ENCODE measurements at regions not wholly inside any gene's neighbourhood (a gene's known extent, or its start where the extent isn't known, plus 50 kb on each side); places are given as distances from the start of the nearest gene placed in this dataset.

DNA sequence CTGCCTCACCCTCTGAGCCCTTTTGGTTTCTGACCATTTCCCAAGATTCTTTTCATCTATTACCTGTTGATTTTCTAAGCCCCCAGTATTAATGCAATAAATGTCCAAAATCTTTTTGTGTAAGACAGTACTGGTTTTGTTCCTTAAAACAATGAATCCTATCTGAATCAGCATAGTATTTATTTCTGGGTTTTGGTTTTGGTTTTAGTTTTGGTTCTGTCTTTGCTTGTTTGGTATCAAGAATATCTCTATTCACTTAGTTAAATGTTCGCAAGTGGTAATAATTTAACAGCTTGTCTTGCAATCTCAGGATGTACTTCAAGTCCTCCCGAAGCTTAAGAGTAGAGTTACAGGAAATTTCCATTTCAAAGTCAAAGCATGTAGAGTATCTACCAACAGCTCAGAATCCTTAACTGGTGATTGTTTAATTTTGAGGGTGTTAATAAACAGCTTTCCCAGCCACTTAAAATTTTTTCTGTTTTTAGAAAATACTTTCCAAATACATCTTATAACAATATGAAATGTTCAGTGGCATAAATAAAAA, 67.7 kb upstream of the NEDD4L start:
- TF ChIP-seq RFX5 (IDR thresholded peaks at IDR 0.05; ENCODE audit: low read depth, low read length) (no peak), NFE2L2 (IDR thresholded peaks at IDR 0.05; ENCODE audit: low read depth, low read length) (no peak), MAZ (IDR thresholded peaks at IDR 0.05; ENCODE audit: borderline replicate concordance, low read depth, low read length) (no peak), POLR2A (IDR thresholded peaks at IDR 0.05; ENCODE audit: low read depth, low read length) (no peak), BHLHE40 (IDR thresholded peaks at IDR 0.05; ENCODE audit: low read depth, low read length) (no peak), RCOR1 (IDR thresholded peaks at IDR 0.05; ENCODE audit: insufficient replicate concordance, low read length) (no peak), RAD21 (IDR thresholded peaks at IDR 0.05; ENCODE audit: low read length) (no peak), FOS (IDR thresholded peaks at IDR 0.05; ENCODE audit: low read depth, low read length) (no peak), MAFK (IDR thresholded peaks at IDR 0.05; ENCODE audit: low read depth, low read length) (no peak)
- TF ChIP-seq, protein P1, sequence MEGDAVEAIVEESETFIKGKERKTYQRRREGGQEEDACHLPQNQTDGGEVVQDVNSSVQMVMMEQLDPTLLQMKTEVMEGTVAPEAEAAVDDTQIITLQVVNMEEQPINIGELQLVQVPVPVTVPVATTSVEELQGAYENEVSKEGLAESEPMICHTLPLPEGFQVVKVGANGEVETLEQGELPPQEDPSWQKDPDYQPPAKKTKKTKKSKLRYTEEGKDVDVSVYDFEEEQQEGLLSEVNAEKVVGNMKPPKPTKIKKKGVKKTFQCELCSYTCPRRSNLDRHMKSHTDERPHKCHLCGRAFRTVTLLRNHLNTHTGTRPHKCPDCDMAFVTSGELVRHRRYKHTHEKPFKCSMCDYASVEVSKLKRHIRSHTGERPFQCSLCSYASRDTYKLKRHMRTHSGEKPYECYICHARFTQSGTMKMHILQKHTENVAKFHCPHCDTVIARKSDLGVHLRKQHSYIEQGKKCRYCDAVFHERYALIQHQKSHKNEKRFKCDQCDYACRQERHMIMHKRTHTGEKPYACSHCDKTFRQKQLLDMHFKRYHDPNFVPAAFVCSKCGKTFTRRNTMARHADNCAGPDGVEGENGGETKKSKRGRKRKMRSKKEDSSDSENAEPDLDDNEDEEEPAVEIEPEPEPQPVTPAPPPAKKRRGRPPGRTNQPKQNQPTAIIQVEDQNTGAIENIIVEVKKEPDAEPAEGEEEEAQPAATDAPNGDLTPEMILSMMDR (conservative IDR thresholded peaks at IDR 0.05; ENCODE audit: low read depth, low read length) = no peak
- TF ChIP-seq, protein P2, sequence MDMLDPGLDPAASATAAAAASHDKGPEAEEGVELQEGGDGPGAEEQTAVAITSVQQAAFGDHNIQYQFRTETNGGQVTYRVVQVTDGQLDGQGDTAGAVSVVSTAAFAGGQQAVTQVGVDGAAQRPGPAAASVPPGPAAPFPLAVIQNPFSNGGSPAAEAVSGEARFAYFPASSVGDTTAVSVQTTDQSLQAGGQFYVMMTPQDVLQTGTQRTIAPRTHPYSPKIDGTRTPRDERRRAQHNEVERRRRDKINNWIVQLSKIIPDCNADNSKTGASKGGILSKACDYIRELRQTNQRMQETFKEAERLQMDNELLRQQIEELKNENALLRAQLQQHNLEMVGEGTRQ (IDR thresholded peaks at IDR 0.05; ENCODE audit: low read depth, low read length) = no peak
- TF ChIP-seq, protein P3, sequence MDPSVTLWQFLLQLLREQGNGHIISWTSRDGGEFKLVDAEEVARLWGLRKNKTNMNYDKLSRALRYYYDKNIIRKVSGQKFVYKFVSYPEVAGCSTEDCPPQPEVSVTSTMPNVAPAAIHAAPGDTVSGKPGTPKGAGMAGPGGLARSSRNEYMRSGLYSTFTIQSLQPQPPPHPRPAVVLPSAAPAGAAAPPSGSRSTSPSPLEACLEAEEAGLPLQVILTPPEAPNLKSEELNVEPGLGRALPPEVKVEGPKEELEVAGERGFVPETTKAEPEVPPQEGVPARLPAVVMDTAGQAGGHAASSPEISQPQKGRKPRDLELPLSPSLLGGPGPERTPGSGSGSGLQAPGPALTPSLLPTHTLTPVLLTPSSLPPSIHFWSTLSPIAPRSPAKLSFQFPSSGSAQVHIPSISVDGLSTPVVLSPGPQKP (IDR thresholded peaks at IDR 0.05; ENCODE audit: borderline replicate concordance, low read depth, low read length) = no peak

All from IMR-90 (cell line).